HEK293 (cell line): ENCODE measurements at regions not wholly inside any gene's neighbourhood (a gene's known extent, or its start where the extent isn't known, plus 50 kb on each side); places are given as distances from the start of the nearest gene placed in this dataset.

ENCODE experiments used
- CTCF ChIP-seq: fragments of 450-650 bp; formaldehyde crosslinking; IDR thresholded peaks from 2 replicates; pipeline ENCODE4 v1.5.1; 2016; ENCODE audit warnings: missing biosample characterization, missing genetic modification characterization
- ELK4 ChIP-seq: IDR thresholded peaks from 2 replicates; pipeline ENCODE4 v1.6.1; 2011; ENCODE audit warnings: mild to moderate bottlenecking, low read depth, low read length, borderline replicate concordance
- OSR2 ChIP-seq: fragments of 450-650 bp; formaldehyde crosslinking; IDR thresholded peaks from 2 replicates; pipeline ENCODE4 v1.5.1; 2016; ENCODE audit warnings: missing biosample characterization, missing genetic modification characterization
- ZNF324 ChIP-seq: fragments of 450-650 bp; formaldehyde crosslinking; IDR thresholded peaks from 2 replicates; pipeline ENCODE4 v1.5.1; 2016; ENCODE audit warnings: missing biosample characterization, missing genetic modification characterization
- ZNF488 ChIP-seq: fragments of 450-650 bp; formaldehyde crosslinking; IDR thresholded peaks from 2 replicates; pipeline ENCODE4 v1.5.1; 2016; ENCODE audit warnings: missing biosample characterization, missing genetic modification characterization
- ZNF558 ChIP-seq: fragments of 450-650 bp; formaldehyde crosslinking; IDR thresholded peaks from 2 replicates; pipeline ENCODE4 v1.5.1; 2016; ENCODE audit warnings: missing biosample characterization, missing genetic modification characterization
- ZNF654 ChIP-seq: fragments of 450-650 bp; formaldehyde crosslinking; IDR thresholded peaks from 2 replicates; pipeline ENCODE4 v1.5.1; 2016; ENCODE audit warnings: low read depth, missing biosample characterization, missing genetic modification characterization
- TF ChIP-seq, protein P1 (sequence below): fragments of 450-650 bp; formaldehyde crosslinking; optimal IDR thresholded peaks from 2 replicates; pipeline ENCODE3; 2016; ENCODE audit warnings: missing biosample characterization, mild to moderate bottlenecking, missing genetic modification characterization
- TF ChIP-seq, protein P2 (sequence below): fragments of 450-650 bp; formaldehyde crosslinking; IDR thresholded peaks from 2 replicates; pipeline ENCODE4 v1.5.1; 2016; ENCODE audit warnings: missing biosample characterization, missing genetic modification characterization
- TF ChIP-seq, protein P3 (sequence below): fragments of 450-650 bp; formaldehyde crosslinking; IDR thresholded peaks from 2 replicates; pipeline ENCODE4 v1.5.1; 2016; ENCODE audit warnings: missing biosample characterization, missing genetic modification characterization
- TF ChIP-seq, protein P4 (sequence below): fragments of 450-650 bp; formaldehyde crosslinking; IDR thresholded peaks from 2 replicates; pipeline ENCODE4 v1.5.1; 2016; ENCODE audit warnings: missing biosample characterization, missing genetic modification characterization

GRCh38 chr3:110436209-110436608 lies 635.4 kb upstream of the NECTIN3 start:
- TF ChIP-seq ZNF488 (tag by site-specific recombination) (no peak), CTCF (tag by site-specific recombination) (no peak), ELK4 (no peak), OSR2 (tag by site-specific recombination) (no peak), ZNF654 (tag by site-specific recombination) (no peak), ZNF558 (tag by site-specific recombination) (no peak), ZNF324 (tag by site-specific recombination) (no peak)
- TF ChIP-seq, protein P1, sequence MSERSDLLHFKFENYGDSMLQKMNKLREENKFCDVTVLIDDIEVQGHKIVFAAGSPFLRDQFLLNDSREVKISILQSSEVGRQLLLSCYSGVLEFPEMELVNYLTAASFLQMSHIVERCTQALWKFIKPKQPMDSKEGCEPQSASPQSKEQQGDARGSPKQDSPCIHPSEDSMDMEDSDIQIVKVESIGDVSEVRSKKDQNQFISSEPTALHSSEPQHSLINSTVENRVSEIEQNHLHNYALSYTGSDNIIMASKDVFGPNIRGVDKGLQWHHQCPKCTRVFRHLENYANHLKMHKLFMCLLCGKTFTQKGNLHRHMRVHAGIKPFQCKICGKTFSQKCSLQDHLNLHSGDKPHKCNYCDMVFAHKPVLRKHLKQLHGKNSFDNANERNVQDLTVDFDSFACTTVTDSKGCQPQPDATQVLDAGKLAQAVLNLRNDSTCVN (tag by site-specific recombination) = no peak
- TF ChIP-seq, protein P2, sequence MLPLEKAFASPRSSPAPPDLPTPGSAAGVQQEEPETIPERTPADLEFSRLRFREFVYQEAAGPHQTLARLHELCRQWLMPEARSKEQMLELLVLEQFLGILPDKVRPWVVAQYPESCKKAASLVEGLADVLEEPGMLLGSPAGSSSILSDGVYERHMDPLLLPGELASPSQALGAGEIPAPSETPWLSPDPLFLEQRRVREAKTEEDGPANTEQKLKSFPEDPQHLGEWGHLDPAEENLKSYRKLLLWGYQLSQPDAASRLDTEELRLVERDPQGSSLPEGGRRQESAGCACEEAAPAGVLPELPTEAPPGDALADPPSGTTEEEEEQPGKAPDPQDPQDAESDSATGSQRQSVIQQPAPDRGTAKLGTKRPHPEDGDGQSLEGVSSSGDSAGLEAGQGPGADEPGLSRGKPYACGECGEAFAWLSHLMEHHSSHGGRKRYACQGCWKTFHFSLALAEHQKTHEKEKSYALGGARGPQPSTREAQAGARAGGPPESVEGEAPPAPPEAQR = no peak
- TF ChIP-seq, protein P3, sequence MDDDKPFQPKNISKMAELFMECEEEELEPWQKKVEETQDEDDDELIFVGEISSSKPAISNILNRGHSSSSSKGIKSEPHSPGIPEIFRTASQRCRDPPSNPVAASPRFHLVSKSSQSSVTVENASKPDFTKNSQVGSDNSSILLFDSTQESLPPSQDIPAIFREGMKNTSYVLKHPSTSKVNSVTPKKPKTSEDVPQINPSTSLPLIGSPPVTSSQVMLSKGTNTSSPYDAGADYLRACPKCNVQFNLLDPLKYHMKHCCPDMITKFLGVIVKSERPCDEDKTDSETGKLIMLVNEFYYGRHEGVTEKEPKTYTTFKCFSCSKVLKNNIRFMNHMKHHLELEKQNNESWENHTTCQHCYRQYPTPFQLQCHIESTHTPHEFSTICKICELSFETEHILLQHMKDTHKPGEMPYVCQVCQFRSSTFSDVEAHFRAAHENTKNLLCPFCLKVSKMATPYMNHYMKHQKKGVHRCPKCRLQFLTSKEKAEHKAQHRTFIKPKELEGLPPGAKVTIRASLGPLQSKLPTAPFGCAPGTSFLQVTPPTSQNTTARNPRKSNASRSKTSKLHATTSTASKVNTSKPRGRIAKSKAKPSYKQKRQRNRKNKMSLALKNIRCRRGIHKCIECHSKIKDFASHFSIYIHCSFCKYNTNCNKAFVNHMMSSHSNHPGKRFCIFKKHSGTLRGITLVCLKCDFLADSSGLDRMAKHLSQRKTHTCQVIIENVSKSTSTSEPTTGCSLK (tag by site-specific recombination) = no peak
- TF ChIP-seq, protein P4, sequence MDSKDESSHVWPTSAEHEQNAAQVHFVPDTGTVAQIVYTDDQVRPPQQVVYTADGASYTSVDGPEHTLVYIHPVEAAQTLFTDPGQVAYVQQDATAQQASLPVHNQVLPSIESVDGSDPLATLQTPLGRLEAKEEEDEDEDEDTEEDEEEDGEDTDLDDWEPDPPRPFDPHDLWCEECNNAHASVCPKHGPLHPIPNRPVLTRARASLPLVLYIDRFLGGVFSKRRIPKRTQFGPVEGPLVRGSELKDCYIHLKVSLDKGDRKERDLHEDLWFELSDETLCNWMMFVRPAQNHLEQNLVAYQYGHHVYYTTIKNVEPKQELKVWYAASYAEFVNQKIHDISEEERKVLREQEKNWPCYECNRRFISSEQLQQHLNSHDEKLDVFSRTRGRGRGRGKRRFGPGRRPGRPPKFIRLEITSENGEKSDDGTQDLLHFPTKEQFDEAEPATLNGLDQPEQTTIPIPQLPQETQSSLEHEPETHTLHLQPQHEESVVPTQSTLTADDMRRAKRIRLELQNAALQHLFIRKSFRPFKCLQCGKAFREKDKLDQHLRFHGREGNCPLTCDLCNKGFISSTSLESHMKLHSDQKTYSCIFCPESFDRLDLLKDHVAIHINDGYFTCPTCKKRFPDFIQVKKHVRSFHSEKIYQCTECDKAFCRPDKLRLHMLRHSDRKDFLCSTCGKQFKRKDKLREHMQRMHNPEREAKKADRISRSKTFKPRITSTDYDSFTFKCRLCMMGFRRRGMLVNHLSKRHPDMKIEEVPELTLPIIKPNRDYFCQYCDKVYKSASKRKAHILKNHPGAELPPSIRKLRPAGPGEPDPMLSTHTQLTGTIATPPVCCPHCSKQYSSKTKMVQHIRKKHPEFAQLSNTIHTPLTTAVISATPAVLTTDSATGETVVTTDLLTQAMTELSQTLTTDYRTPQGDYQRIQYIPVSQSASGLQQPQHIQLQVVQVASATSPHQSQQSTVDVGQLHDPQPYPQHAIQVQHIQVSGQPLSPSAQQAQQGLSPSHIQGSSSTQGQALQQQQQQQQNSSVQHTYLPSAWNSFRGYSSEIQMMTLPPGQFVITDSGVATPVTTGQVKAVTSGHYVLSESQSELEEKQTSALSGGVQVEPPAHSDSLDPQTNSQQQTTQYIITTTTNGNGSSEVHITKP (tag by site-specific recombination) = no peak
